Adrenal gland (tissue), 5 donors: ENCODE measurements at regions not wholly inside any gene's neighbourhood (a gene's known extent, or its start where the extent isn't known, plus 50 kb on each side); places are given as distances from the start of the nearest gene placed in this dataset.

Experiments used
- CTCF ChIP-seq, 6 experiments: fragments of 450-650 bp in 4 of 6; fragments of 200-600 bp in 2 of 6; sonication (generic) in 1 of 6; IDR thresholded peaks; 1 replicate in 5 of 6; 2 replicates in 1 of 6; pipeline versions ENCODE4 v1.5.1 to v1.8.0; 2016 to 2021; ENCODE audit warnings: antibody characterized with exemption in 6 of 6, mild to moderate bottlenecking in 2 of 6, moderate library complexity in 1 of 6
- POLR2A ChIP-seq, 2 donors: fragments of 450-650 bp; IDR thresholded peaks; one replicate each; pipeline ENCODE4 v1.6.1; 2017; ENCODE audit warnings: antibody characterized with exemption in 2 of 2, mild to moderate bottlenecking in 2 of 2, moderate library complexity in 1 of 2
- donor health status: DM: no; HTN: no; CAD: no.

- TF ChIP-seq CTCF (IDR thresholded peaks at IDR 0.05) (no peak), POLR2A (IDR thresholded peaks at IDR 0.05) (no peak)
These were observed 762.5 kb upstream of the GRIA3 start for GRCh38 chrX:122421434-122422121.
